ENCODE measurements at regions not wholly inside any gene's neighbourhood (a gene's known extent, or its start where the extent isn't known, plus 50 kb on each side); places are given as distances from the start of the nearest gene placed in this dataset.
"Not testable (repeated sequence)": the region's sequence is repeated elsewhere in the genome, so short reads cannot be mapped to it uniquely, and the experiment has no call there.

GRCh38 chr2:17373741-17374140 lies 144.5 kb downstream of the RAD51AP2 start:
- intact Hi-C loops (cut with DNase I), result no loop called here
- no peak for DNase-seq (ENCODE audit: low spot score)

- intact Hi-C loops (cut with DNase I), result no loop called here
- no peak for DNase-seq (ENCODE audit: low spot score)
Measured at GRCh38 chr2:17373041-17373440, 145.2 kb downstream of the RAD51AP2 start.

GRCh38 chr2:17363846-17364245 lies 154.4 kb downstream of the RAD51AP2 start:
- intact Hi-C loops (cut with DNase I), result no loop called here
- no peak for DNase-seq (ENCODE audit: low spot score)

- intact Hi-C loops (cut with DNase I), result no loop called here
- no peak for DNase-seq (ENCODE audit: low spot score)
Measured at GRCh38 chr2:17362956-17363355, 155.3 kb downstream of the RAD51AP2 start.

GRCh38 chr2:17355608-17356329 lies 162.5 kb downstream of the RAD51AP2 start:
- no peak for DNase-seq (ENCODE audit: low spot score)
- intact Hi-C loops (cut with DNase I), result no loop called here

- intact Hi-C loops (cut with DNase I), result no loop called here
- no peak for DNase-seq (ENCODE audit: low spot score)
Measured at GRCh38 chr2:17353263-17353662, 165.0 kb downstream of the RAD51AP2 start.

GRCh38 chr2:17342692-17343091 lies 175.5 kb downstream of the RAD51AP2 start:
- intact Hi-C loops (cut with DNase I); DNase-seq (ENCODE audit: low spot score): not testable (repeated sequence)

- no peak for DNase-seq (ENCODE audit: low spot score)
- intact Hi-C loops (cut with DNase I), result no loop called here
Measured at GRCh38 chr2:17337507-17337906, 180.7 kb downstream of the RAD51AP2 start.

- intact Hi-C loops (cut with DNase I), result no loop called here
- no peak for DNase-seq (ENCODE audit: low spot score)
Measured at GRCh38 chr2:17336458-17336857, 181.8 kb downstream of the RAD51AP2 start.

- intact Hi-C loops (cut with DNase I), result no loop called here
- DNase-seq (ENCODE audit: low spot score), result no peak
Measured at GRCh38 chr2:17334300-17334699, 183.9 kb downstream of the RAD51AP2 start.

GRCh38 chr2:17331636-17332035 lies 186.6 kb downstream of the RAD51AP2 start:
- no peak for DNase-seq (ENCODE audit: low spot score)
- intact Hi-C loops (cut with DNase I), result no loop called here

GRCh38 chr2:17328161-17328560 lies 190.1 kb downstream of the RAD51AP2 start:
- no peak for DNase-seq (ENCODE audit: low spot score)
- intact Hi-C loops (cut with DNase I), result no loop called here

GRCh38 chr2:17327649-17328048 lies 190.6 kb downstream of the RAD51AP2 start:
- intact Hi-C loops (cut with DNase I), result no loop called here
- no peak for DNase-seq (ENCODE audit: low spot score)

- intact Hi-C loops (cut with DNase I), result no loop called here
- DNase-seq (ENCODE audit: low spot score), result no peak
Measured at GRCh38 chr2:17326717-17327116, 191.5 kb downstream of the RAD51AP2 start.

GRCh38 chr2:17323697-17324096 lies 194.5 kb downstream of the RAD51AP2 start:
- intact Hi-C loops (cut with DNase I), result no loop called here
- DNase-seq (ENCODE audit: low spot score), result no peak

GRCh38 chr2:17322461-17322860 lies 195.8 kb downstream of the RAD51AP2 start:
- DNase-seq (ENCODE audit: low spot score), result no peak
- intact Hi-C loops (cut with DNase I), result no loop called here

- DNase-seq (ENCODE audit: low spot score), result no peak
- intact Hi-C loops (cut with DNase I), result no loop called here
Measured at GRCh38 chr2:17319090-17319489, 199.2 kb downstream of the RAD51AP2 start.

GRCh38 chr2:17318013-17318412 lies 200.2 kb downstream of the RAD51AP2 start:
- no peak for DNase-seq (ENCODE audit: low spot score)
- intact Hi-C loops (cut with DNase I), result no loop called here

- DNase-seq (ENCODE audit: low spot score), result no peak
- intact Hi-C loops (cut with DNase I), result no loop called here
Measured at GRCh38 chr2:17317439-17317976, 200.7 kb downstream of the RAD51AP2 start.

- intact Hi-C loops (cut with DNase I), result no loop called here
- no peak for DNase-seq (ENCODE audit: low spot score)
Measured at GRCh38 chr2:17313261-17313660, 205.0 kb downstream of the RAD51AP2 start.

- intact Hi-C loops (cut with DNase I), result no loop called here
Measured at GRCh38 chr2:17311771-17312511, 206.3 kb downstream of the RAD51AP2 start.

More at GRCh38 chr2:17311771-17312511, 206.3 kb downstream of the RAD51AP2 start:
- no peak for DNase-seq (ENCODE audit: low spot score)
